ENCODE measurements at regions not wholly inside any gene's neighbourhood (a gene's known extent, or its start where the extent isn't known, plus 50 kb on each side); places are given as distances from the start of the nearest gene placed in this dataset.

- no peak for DNase-seq
These were observed 236.2 kb downstream of the MTERF1 start for GRCh38 chr7:91644256-91644655.

GRCh38 chr7:91645542-91645941 lies 235.0 kb downstream of the MTERF1 start:
- DNase-seq = no peak

GRCh38 chr7:91651986-91652385 lies 228.5 kb downstream of the MTERF1 start:
- DNase-seq = no peak

- DNase-seq = no peak
These were observed 227.2 kb downstream of the MTERF1 start for GRCh38 chr7:91653286-91653685.

GRCh38 chr7:91655656-91656055 lies 224.8 kb downstream of the MTERF1 start:
- DNase-seq = no peak

- DNase-seq = no peak
These were observed 223.7 kb downstream of the MTERF1 start for GRCh38 chr7:91656541-91657482.

- no peak for DNase-seq
These were observed 222.9 kb downstream of the MTERF1 start for GRCh38 chr7:91657483-91658071.

GRCh38 chr7:91659096-91659495 lies 221.4 kb downstream of the MTERF1 start:
- DNase-seq = no peak

GRCh38 chr7:91660734-91661356 lies 219.7 kb downstream of the MTERF1 start:
- DNase-seq = no peak

GRCh38 chr7:91661727-91662126 lies 218.8 kb downstream of the MTERF1 start:
- no peak for DNase-seq

GRCh38 chr7:91668217-91668616 lies 212.3 kb downstream of the MTERF1 start:
- no peak for DNase-seq

GRCh38 chr7:91671245-91671644 lies 209.3 kb downstream of the MTERF1 start:
- no peak for DNase-seq

- DNase-seq = no peak
These were observed 206.0 kb downstream of the MTERF1 start for GRCh38 chr7:91674470-91674869.

GRCh38 chr7:91681718-91682117 lies 198.8 kb downstream of the MTERF1 start:
- DNase-seq = no peak

GRCh38 chr7:91683823-91684222 lies 196.7 kb downstream of the MTERF1 start:
- peak; percentile 75 for DNase-seq

GRCh38 chr7:91685544-91685943 lies 195.0 kb downstream of the MTERF1 start:
- no peak for DNase-seq

GRCh38 chr7:91690541-91691070 lies 189.9 kb downstream of the MTERF1 start:
- no peak for DNase-seq

GRCh38 chr7:91691865-91692264 lies 188.6 kb downstream of the MTERF1 start:
- no peak for DNase-seq

- DNase-seq = no peak
These were observed 187.7 kb downstream of the MTERF1 start for GRCh38 chr7:91692800-91693199.

GRCh38 chr7:91694351-91694841 lies 186.1 kb downstream of the MTERF1 start:
- no peak for DNase-seq

GRCh38 chr7:91710881-91711280 lies 169.6 kb downstream of the MTERF1 start:
- DNase-seq = no peak

GRCh38 chr7:91713669-91714068 lies 166.8 kb downstream of the MTERF1 start:
- DNase-seq = no peak

- no peak for DNase-seq
These were observed 162.6 kb downstream of the MTERF1 start for GRCh38 chr7:91717681-91718470.
